Panc1 (cell line): ENCODE measurements at regions not wholly inside any gene's neighbourhood (a gene's known extent, or its start where the extent isn't known, plus 50 kb on each side); places are given as distances from the start of the nearest gene placed in this dataset.

Experiments used
- CTCF ChIP-seq: fragments of 450-650 bp; IDR thresholded peaks from 2 replicates; pipeline ENCODE4 v1.5.1; 2017; ENCODE audit warnings: mild to moderate bottlenecking
- POLR2AphosphoS5 ChIP-seq: IDR thresholded peaks from 2 replicates; pipeline ENCODE4 v1.6.1; 2012; ENCODE audit warnings: mild to moderate bottlenecking, low read depth, low read length, moderate library complexity
- REST ChIP-seq, 2 experiments: IDR thresholded peaks; 2 replicates each; pipeline ENCODE4 v1.6.1; 2011 to 2012; ENCODE audit warnings: low read depth in 2 of 2, control low read depth in 1 of 2, low read length in 1 of 2, mild to moderate bottlenecking in 1 of 2, moderate library complexity in 1 of 2; ENCODE audit not compliant: insufficient read depth in 1 of 2
- SIN3A ChIP-seq: IDR thresholded peaks from 2 replicates; pipeline ENCODE4 v1.6.1; 2012; ENCODE audit warnings: low read depth, mild to moderate bottlenecking, low read length, moderate library complexity, borderline replicate concordance; ENCODE audit not compliant: insufficient read depth
- TCF7L2 ChIP-seq: IDR thresholded peaks from 2 replicates; pipeline ENCODE4 v1.6.1; 2011; ENCODE audit warnings: mild to moderate bottlenecking, low read depth, low read length, inconsistent platforms

GRCh38 chr12:46442738-46443137, 70.2 kb upstream of the SLC38A2 start:
- no peak for TF ChIP-seq POLR2AphosphoS5
- TF ChIP-seq CTCF, result no peak
- no peak for TF ChIP-seq REST (IDR thresholded peaks at IDR 0.05; ENCODE audit: insufficient read depth in 1 of 2, low read depth in 2 of 2, low read length in 1 of 2)
- no peak for TF ChIP-seq SIN3A
- no peak for TF ChIP-seq TCF7L2
